ENCODE measurements at regions not wholly inside any gene's neighbourhood (a gene's known extent, or its start where the extent isn't known, plus 50 kb on each side); places are given as distances from the start of the nearest gene placed in this dataset.

GRCh38 chr2:67215214-67216055 is 181.7 kb upstream of the ETAA1 start:
- no peak for DNase-seq (ENCODE audit: extremely low read depth, low read depth)

- no peak for DNase-seq (ENCODE audit: extremely low read depth, low read depth)
These were observed 181.0 kb upstream of the ETAA1 start for GRCh38 chr2:67216103-67216502.

- no peak for DNase-seq (ENCODE audit: extremely low read depth, low read depth)
These were observed 180.3 kb upstream of the ETAA1 start for GRCh38 chr2:67216881-67217280.

GRCh38 chr2:67217398-67217797 is 179.7 kb upstream of the ETAA1 start:
- no peak for DNase-seq (ENCODE audit: extremely low read depth, low read depth)

- no peak for DNase-seq (ENCODE audit: extremely low read depth, low read depth)
These were observed 179.1 kb upstream of the ETAA1 start for GRCh38 chr2:67218056-67218455.

GRCh38 chr2:67219651-67220050 is 177.5 kb upstream of the ETAA1 start:
- DNase-seq (ENCODE audit: extremely low read depth, low read depth): no peak

GRCh38 chr2:67221266-67221665 is 175.9 kb upstream of the ETAA1 start:
- no peak for DNase-seq (ENCODE audit: extremely low read depth, low read depth)

GRCh38 chr2:67225287-67225973 is 171.7 kb upstream of the ETAA1 start:
- DNase-seq (ENCODE audit: extremely low read depth, low read depth): no peak

GRCh38 chr2:67229706-67230105 is 167.4 kb upstream of the ETAA1 start:
- no peak for DNase-seq (ENCODE audit: extremely low read depth, low read depth)

GRCh38 chr2:67232936-67233335 is 164.2 kb upstream of the ETAA1 start:
- no peak for DNase-seq (ENCODE audit: extremely low read depth, low read depth)

- DNase-seq (ENCODE audit: extremely low read depth, low read depth): no peak
These were observed 162.7 kb upstream of the ETAA1 start for GRCh38 chr2:67234440-67234839.

GRCh38 chr2:67237288-67237687 is 159.8 kb upstream of the ETAA1 start:
- no peak for DNase-seq (ENCODE audit: extremely low read depth, low read depth)

GRCh38 chr2:67240507-67240906 is 156.6 kb upstream of the ETAA1 start:
- DNase-seq (ENCODE audit: extremely low read depth, low read depth): no peak

- no peak for DNase-seq (ENCODE audit: extremely low read depth, low read depth)
These were observed 155.7 kb upstream of the ETAA1 start for GRCh38 chr2:67241453-67241852.

GRCh38 chr2:67242456-67242855 is 154.7 kb upstream of the ETAA1 start:
- no peak for DNase-seq (ENCODE audit: extremely low read depth, low read depth)

GRCh38 chr2:67243919-67244318 is 153.2 kb upstream of the ETAA1 start:
- DNase-seq (ENCODE audit: extremely low read depth, low read depth): no peak

GRCh38 chr2:67246791-67247190 is 150.3 kb upstream of the ETAA1 start:
- DNase-seq (ENCODE audit: extremely low read depth, low read depth): no peak

- DNase-seq (ENCODE audit: extremely low read depth, low read depth): no peak
These were observed 145.4 kb upstream of the ETAA1 start for GRCh38 chr2:67251741-67252140.

- no peak for DNase-seq (ENCODE audit: extremely low read depth, low read depth)
These were observed 141.1 kb upstream of the ETAA1 start for GRCh38 chr2:67255933-67256615.

- DNase-seq (ENCODE audit: extremely low read depth, low read depth): no peak
These were observed 140.2 kb upstream of the ETAA1 start for GRCh38 chr2:67256892-67257291.

GRCh38 chr2:67258122-67258521 is 139.0 kb upstream of the ETAA1 start:
- DNase-seq (ENCODE audit: extremely low read depth, low read depth): no peak

- no peak for DNase-seq (ENCODE audit: extremely low read depth, low read depth)
These were observed 138.3 kb upstream of the ETAA1 start for GRCh38 chr2:67258831-67259230.
